Umbilical cord (tissue), 1 donor: ENCODE measurements at regions not wholly inside any gene's neighbourhood (a gene's known extent, or its start where the extent isn't known, plus 50 kb on each side); places are given as distances from the start of the nearest gene placed in this dataset.

Source experiments
- DNase-seq: peaks from one replicate; pipeline ENCODE4 v3.0.0-alpha.2; 2015; ENCODE audit warnings: low spot score

DNA sequence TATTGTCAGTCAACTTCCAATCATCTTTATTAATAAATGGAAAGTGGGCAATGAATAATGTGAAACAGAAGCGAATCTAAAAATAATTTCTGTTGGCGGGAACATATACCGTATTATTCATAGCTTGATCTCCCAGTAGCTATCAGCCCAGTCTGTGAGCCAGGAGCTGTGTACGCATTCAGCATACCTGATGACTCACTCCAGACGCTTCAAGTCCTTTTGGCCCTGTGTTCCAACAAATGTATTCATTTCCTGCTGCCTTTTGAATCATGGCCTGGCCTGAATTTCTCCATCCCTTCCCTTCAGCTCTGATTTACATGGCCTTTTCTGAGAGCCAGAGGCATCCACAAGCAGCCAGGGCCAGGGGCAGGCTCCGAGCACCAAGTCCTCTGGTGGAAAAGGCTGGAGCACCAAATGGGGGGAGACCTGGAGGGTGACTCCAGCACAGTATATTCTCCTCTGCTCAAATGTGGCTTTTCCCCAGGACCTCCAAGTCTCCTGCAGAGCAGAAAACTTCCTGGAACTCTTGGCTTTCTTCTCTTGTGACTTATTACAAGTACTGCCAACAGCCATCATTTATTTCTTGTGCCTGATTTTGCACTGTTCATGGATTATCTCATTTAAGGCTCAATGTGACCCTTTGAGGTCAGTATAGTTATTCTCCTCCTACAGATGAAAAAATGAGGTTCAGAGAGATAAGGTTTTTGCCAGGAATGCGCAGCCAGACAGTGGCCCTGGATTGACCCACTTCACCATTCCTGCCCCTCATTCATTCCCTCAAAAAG lies 108.7 kb downstream of the EN1 start:
- peak; percentile 95 for DNase-seq

DNA sequence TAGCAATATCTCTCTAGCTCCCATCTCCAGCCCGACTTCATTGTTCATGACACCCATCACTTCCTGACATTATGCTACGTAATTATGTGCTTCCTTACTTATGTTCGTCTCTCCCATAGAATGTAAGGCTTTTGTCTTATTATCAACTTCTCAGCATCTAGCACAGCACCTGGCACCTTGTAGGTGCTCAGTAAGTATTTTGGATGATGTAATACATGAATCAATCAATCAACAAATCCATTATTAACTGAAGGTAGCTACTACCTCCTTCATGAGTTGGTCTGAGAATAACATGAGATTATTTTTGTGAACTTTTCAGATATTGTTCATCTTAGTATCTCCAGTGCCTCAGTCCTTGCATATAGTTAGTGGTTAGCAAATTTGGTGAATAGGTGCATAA lies 109.3 kb downstream of the EN1 start:
- no peak for DNase-seq

DNA sequence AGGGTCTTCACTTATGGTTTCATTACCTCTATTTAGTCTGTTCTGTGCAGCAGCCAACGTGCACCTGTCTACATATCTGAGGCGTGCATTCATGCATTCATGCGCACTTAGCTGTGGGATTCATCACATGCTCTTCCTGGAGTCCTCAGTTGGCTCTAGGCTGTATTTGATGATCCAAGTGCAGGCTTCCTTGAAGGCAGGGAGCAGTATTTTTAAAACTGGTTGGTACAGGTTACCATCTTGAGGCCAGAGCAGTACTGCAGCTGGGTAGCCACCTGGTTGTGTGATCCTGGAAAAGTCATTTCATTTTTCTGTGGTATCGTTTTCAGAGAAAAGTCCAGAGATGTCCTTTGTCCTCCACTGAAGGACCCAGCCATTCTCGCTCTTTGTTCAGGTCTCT lies 109.8 kb downstream of the EN1 start:
- DNase-seq = no peak

DNA sequence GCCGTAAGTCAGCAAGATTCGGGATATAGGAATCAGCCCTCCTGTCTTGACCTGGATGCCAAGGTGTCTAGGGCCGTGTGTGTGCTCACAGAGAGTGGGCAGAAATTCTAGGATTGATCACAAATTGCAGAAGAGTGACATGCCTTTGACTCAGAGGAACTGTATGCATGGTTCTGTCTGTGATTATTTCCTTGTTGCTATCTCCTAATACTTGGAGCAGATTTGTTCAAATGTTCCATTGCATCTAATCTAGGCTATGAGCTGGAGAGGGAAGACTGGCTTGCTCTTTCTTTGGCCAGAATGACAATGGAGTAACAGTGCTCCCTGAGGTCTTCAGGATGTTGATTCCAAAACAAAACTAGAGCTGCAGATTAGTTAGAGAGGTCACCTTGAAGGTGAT lies 115.0 kb downstream of the EN1 start:
- DNase-seq = peak; percentile 1

DNA sequence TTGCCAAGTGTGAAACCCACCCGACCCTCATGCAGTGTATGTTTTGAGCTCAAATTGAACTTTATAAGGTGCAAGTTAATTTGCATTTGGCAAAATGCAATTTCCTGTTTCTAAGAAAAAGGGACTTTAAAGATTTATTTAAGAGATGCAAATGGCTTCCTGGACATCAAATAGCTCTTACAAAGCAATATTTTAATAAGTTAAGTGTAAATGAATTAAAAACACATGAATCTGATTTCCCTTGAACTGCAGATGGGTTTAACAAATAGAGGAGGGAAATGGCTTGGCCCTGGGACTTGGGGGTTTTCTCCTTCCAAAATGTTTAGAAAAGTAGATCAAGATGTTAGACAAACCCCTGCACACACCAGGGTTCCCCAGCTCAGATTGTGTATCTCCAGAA lies 116.0 kb downstream of the EN1 start:
- DNase-seq = no peak

DNA sequence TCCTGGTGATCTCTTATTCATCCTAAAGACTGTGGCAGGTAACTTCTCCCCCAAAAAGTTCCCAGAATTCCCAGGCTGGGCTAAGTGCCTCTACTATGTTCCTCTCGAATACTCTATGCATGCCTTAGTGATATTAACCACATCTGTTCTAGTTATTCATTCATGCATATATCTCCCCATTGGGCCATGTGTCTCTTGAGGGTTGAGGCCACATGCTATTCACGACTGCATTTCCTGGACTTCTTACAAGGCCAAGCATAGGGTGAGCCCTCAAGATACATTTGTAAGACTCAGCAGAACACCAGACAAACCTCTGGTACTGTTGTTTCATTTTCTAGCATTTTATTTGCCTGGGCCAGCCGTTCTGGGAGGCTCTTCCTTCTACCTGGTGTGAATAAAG lies 117.0 kb downstream of the EN1 start:
- no peak for DNase-seq

DNA sequence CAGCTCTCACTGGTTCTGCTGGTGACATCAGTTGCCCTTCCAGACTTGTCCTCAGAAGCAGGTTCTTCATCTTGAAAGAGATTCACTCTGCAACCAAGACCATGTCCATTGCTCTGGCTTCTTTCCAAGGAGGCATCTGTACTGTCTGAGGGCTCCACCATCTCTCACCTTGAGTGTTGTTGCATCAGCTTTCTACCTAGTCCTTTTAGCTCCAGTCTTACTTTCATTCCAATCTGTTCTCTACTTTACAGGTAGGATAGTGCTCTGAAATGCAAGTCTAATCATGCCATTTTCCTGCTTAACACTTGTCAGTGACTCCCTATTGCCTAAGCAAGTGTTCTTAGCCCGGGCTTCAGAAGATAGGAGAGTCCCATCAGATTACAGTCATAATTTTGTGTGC lies 117.7 kb downstream of the EN1 start:
- no peak for DNase-seq

DNA sequence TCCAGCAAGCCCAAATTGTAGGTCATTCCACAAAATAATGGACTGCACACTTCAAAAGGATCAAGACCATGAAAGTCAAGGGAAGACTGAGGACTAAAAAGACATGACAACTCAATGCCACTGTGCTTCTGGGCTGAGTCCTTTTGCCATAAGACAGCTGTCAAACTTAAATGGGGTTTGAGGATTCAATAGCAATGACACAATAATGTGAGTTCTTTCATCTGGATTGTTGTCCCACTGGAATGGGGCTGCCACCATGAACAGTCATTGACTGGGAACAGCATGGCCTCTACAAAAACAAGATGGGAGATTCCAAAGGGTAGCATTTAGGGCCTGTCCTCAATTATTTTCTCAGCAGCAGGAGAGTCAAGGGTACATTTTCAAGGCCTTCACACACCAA lies 118.5 kb downstream of the EN1 start:
- no peak for DNase-seq

DNA sequence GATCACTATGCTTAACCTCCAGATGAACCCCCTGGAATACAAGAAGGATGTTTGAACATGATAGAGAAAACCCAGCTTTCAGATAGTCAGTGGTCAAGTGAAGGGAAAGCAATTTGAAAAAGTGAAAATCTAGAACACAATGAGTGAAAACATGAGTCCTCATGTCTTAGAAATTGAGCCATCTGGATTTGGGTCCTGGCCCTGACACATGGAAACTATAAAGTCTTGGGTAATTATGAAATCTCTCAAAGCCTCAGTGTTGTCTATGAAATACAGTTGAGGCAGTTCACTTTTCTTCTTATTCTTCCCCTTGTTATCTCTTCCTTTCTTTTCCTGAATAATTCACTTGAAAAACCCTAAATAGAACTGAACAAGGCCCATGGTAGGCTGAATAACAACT lies 120.6 kb downstream of the EN1 start:
- no peak for DNase-seq

DNA sequence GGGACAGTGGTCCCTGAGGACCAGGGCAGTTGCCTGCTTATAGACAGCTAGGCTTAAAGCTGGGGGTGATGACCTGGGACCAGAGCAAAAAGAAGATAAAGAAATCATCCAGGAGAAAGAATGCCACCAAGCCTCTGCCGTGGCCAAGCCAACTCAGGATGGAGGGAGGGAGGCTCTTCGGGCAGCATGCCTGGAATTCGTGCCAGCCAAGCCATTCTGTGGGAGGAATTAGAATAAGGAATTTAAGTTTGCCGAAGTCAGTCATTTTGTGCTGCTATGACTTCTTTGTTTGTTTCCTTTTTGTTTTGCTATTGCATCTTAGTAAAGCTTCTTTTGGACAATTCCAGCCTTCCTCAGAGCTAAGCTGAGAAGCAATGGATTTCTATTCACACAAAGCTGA lies 124.1 kb downstream of the EN1 start:
- DNase-seq = peak; percentile 8

DNA sequence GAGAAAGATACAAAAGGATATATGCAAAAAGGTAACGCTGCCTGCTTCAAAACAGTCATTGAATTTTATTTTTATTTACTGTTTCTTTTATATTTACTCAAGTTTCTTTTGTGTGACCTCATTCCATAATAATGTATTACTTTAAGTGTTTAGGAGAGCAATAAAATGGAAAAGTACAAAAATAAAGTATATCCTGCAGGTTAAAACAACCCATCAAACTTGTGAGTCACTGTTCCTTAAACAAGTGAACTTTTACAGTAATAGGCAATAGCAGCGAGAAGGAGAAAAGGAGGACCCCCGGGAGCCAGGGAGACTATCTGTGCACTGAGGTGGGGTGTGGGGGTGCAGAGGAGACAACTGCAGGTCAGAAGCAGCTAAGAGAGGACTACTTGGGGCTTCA lies 124.5 kb downstream of the EN1 start:
- DNase-seq = no peak

DNA sequence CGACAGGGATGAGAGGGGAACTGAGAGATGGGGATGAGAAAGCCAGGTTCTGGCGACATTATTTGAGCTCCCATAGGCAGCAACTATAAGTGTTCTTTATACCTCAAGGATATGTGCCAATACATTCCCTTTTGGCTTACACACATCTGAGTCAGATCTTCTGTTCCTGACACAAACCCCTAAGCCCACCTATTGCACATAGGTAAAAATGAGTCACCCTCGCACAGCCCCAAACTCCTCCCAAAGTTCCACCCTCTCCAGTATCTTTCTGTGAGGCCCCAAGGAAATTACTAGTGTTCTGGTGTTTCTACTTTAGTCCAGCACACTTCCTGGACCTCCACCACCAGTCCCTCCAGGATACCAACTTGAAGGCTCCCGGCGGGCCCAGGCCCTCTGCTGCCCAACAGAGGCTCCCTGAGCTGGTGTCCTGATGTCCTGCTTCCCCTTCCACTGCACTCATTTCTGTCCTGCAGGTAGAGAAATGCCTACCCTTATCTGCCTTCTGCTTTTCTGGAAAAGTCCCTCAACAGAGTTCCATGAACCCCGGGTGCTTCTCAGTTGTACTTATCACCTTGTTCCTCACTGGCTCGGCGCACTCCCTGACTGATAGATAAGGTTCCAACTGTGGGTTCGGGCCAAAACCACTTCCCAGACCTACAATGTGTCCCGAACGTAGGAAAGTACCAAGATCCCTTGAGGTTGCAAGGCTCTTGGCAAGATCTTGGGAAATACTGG lies 125.5 kb downstream of the EN1 start:
- no peak for DNase-seq

DNA sequence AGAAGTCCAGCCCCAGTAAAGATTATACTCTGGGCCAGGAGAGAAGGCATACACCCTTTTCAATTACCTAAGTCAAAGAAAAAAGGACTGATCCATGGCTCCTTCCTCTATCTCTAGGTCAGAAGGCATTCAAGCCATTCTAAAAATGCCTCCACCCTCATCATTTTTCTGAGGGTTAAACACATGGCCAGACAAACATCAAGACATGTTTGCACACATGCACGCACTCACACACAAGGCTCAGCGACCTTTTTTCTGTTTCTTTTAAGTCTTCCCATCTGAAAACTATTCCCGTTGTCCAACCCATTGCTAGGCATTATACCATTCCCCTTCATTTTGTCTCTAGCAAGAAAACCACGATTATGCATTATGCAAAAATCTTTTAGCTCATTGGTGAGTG lies 126.6 kb downstream of the EN1 start:
- no peak for DNase-seq

DNA sequence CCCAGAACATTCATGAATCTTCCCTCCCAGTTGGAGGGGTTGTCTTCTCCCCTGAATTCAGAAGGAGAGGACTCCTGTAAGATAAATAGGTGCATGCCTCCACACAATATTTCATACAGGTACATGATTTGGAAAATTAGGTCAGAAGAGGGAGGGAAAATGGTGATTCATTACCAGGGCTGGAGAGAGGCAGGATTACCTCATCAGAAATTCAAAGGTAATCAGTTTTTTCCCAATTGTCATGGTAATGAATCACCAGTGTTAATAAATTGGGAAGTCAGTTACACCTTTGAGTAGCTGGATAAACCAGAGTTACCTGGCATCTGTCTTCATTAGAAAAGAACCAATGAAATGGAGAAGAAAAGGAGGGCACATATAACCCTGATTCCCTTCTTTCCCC lies 128.5 kb downstream of the EN1 start:
- no peak for DNase-seq

DNA sequence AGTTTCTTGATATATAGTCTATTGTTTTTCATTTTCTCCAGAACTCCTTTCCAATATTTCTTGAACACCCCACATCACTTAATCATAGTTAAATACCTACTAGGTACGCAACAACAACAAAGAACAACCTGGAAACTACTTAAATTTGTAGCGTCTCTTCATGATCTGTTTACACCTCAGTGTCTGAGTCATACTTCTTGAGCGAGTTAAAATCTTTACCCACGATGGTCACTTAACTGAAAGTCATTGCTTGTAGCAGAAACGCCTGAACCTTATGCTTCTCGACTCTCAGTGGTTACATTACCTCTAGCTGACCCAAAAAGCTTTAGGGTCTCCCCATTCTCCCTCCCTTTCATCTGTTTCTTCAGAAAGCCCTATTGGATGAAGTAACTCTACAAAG lies 131.3 kb downstream of the EN1 start:
- no peak for DNase-seq

DNA sequence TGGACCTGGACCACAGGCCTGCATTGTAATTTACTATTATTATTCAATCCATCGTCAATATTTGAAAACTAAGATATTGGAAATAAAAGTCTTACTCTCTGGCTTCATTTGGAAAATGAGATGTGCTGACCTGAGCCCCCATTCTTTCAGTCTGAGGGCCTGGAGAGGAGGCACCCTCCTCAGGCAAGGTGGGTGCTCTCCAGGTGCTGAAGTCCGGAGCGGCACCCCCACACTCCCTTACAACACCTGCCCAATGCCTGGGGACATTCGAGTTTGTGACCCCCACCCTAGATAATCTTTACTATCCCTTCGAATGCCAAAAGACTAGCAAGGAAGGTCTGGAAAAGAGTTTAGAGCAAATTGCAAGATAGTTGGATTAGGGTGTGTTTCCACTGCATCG lies 133.3 kb downstream of the EN1 start:
- no peak for DNase-seq

DNA sequence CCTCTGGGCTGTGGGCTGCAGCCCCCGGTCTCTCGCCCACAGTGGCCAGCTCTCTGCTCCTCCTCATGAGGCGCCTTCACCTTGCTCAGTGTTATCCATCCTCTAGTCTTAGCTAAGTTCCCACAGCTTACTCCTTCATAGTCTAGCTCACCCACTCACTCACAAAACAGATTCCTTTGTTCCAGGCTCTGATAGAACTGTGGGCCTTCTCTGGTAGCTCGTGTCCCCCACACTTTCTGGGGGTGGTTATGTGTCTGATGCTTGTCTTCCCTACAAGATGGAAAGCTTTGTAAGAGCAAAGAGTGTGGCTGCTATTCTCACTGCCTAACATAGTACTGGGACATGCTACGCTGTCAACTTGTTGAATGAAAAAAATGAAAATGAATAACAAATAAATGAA lies 135.8 kb downstream of the EN1 start:
- no peak for DNase-seq

DNA sequence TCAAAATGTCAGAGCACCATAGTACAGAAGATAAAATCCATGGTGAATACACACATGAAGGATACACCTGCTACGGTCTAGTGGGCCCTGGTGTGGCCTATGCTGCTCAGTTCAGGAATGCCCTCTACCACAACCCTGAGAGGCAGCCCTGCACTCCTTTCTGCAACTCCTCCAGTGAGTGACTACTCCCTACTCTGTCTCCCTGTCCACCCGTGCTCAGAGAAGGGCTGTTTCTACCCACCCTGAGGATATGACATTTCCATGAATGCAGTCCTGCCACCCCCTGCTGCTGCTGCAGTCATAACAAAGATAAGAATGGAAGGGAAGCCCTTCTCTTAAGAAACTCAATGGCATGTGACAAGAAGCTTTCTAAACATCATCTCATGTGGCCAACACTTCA lies 137.0 kb downstream of the EN1 start:
- no peak for DNase-seq

DNA sequence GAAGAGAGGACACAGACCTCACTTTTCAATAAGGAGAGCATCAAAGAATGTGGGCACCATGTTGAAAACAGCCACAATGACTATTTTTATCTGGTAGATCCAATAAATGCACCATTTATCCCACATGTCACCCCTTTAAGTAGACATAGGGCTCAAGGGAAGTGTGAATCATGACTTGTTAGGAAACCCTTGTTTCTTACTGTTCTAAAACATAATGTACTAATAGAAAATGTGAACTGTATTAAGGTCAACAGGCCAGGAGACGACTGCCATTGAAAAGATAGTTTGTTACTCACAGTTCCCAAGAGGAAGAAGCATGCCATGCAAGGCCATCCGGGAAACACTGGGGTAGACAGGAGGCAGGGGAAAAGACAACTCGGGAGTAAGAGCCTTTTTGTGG lies 137.7 kb downstream of the EN1 start:
- DNase-seq = no peak

DNA sequence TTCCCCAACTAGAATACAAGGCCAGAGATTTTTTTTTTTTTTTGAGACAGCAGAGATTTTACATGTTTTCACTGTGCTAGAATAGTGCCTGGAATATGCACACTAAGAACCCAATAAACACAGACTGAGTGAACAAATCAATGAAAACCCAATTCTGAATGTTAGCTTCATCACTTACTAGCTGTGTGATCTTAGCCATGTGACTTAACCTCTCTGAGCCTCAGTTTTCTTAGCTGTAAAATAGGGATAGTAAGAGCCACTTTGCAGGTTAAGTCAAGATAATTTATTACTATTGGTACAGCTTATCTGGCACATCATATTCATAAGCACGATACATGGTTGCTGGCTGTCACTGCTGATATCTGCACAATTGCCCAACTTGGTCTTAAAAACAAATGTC lies 140.6 kb downstream of the EN1 start:
- no peak for DNase-seq

DNA sequence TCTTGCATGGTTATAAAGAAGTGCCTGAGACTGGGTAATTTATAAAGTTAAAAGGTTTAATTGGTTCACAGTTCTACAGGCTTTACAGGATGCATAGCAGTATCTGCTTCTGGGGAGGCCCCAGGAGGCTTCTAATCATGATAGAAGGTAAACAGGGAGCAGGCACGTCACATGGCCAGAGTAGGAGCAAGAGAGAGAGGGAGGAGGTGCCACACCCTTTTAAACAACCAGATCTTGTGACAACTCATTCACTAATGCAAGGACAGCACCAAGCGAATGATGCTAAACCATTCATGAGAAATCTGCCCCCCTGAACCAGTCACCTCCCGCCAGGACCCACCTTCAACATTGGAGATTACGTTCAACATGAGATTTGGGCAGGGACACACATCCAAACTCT lies 141.1 kb downstream of the EN1 start:
- no peak for DNase-seq

DNA sequence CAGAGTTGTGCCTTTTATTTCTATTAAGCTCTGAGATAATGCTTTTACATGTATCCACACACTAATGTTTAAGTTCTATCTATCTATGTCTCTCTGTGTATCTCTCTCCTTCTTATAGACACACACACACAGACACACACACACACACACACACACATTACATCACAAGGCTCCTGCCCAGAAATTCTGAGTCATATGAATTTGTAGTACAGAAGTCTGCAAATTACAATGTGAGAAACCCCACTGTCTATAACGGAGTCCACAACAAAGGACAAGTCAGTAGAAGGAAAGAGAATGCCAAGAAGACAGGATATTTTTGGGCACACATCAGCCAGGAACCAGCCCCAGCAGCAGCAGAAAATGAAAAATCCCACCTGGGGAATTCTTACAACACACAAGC lies 142.4 kb downstream of the EN1 start:
- peak; percentile 62 for DNase-seq

DNA sequence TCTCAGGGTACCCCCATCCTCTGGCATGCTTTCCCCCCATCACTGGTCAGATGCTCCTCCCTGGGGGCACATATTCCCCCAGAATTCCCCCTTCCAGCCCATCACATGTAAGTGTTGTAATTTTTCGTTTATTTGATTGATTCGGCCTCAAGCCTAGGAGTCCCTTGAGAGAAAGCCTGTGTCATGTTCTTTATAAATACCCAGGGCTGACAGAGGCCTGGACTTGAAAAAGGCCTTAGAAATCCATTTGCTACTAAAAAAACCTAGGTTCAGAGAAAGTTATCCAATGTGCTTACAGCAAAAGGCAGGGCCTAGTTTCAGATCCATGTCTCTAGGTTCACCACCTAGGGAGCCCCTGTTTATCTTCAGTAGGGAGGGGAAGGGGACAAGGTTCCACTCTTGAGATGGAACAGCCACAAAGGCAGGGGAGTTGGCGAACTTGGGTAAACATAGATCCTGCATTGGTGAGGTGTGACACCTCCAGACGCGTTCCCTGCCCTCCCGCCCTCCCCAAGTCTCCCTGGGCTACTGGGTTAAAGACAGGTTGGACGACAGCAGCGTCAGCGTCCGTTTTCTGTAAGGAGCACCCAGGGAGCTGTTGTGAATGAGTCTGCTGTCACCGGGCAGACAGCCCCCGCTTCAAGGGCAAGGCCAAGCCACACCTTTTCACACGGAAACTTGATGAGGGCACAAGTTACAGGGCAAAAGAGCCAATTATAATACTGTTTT lies 147.8 kb downstream of the EN1 start:
- no peak for DNase-seq
